ENCODE measurements at regions not wholly inside any gene's neighbourhood (a gene's known extent, or its start where the extent isn't known, plus 50 kb on each side); places are given as distances from the start of the nearest gene placed in this dataset.

GRCh38 chr1:177838907-177839485 lies 130.9 kb downstream of the SEC16B start:
- DNase-seq (ENCODE audit: low spot score), result no peak
- no peaks in the 10 kb centered on the region for H3K36me3 Mint-ChIP-seq
- H3F3A ChIP-seq (ENCODE audit: low read depth), result no peaks in the 10 kb centered on the region

DNA sequence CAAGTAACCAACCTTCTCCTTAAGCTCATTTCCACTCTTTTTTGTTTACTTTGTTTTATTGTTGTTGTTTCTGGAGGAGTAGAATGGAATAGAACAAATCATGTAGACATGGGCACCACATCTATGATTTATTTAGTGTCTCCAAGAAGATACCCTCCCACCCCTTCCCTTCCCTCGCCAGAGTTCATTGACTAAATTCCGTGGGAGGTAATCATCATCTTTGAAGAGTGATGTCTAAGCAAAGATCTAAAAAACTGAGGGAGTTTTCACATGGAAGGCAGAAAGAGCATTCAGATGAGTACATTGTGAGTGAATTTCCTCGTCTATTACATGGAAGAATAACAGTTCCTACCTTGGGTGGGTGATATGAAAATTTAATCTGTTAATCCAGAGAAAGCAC lies 136.2 kb downstream of the SEC16B start:
- H3K27ac Mint-ChIP-seq, result no peak overlapping the region
- Histone ChIP-seq H3K27me3 (no peaks in the 10 kb centered on the region), H3K4me1 (no peaks in the 10 kb centered on the region), H4K20me1 (ENCODE audit: low read depth) (no peaks in the 10 kb centered on the region), H2AFZ (replicated peaks) (no peak overlapping the region), H3K4me2 (no peak overlapping the region), H3K36me3 (no peaks in the 10 kb centered on the region), H3K9me3 (ENCODE audit: low read depth) (no peaks in the 10 kb centered on the region), H3K9ac (no peak overlapping the region), H3K79me2 (ENCODE audit: low read depth) (no peaks in the 10 kb centered on the region), H3F3A (ENCODE audit: low read depth) (no peaks in the 10 kb centered on the region), H3K27ac (no peak overlapping the region), H3K4me3 (no peak overlapping the region)
- no peaks in the 10 kb centered on the region for H3K27me3 Mint-ChIP-seq (ENCODE audit: insufficient read depth, low read depth)
- H3K4me3 Mint-ChIP-seq, result no peak overlapping the region
- H3K36me3 Mint-ChIP-seq, result no peaks in the 10 kb centered on the region
- H3K4me1 Mint-ChIP-seq, result no peaks in the 10 kb centered on the region
- H3K9me3 Mint-ChIP-seq, result peaks cover 11% of the 10 kb centered on the region
- no peak for DNase-seq (ENCODE audit: low spot score)
- TF ChIP-seq EZH2 (IDR thresholded peaks at IDR 0.05) (no peak), CTCF (IDR thresholded peaks at IDR 0.05) (no peak)

More at GRCh38 chr1:177838907-177839485, 130.9 kb downstream of the SEC16B start:
- Mint-ChIP-seq H3K9me3 (no peaks in the 10 kb centered on the region), H3K27ac (no peak overlapping the region), H3K4me3 (no peak overlapping the region), H3K4me1 (no peaks in the 10 kb centered on the region), H3K27me3 (ENCODE audit: insufficient read depth, low read depth) (peaks cover 4% of the 10 kb centered on the region)
- no peak overlapping the region for H3K27ac ChIP-seq
- H3K9me3 ChIP-seq (ENCODE audit: low read depth), result no peaks in the 10 kb centered on the region
- no peaks in the 10 kb centered on the region for H4K20me1 ChIP-seq (ENCODE audit: low read depth)
- H3K4me3 ChIP-seq, result no peak overlapping the region
- H3K4me2 ChIP-seq, result no peak overlapping the region
- TF ChIP-seq CTCF (IDR thresholded peaks at IDR 0.05), result no peak
- no peak for TF ChIP-seq EZH2phosphoT487 (IDR thresholded peaks at IDR 0.05)
- TF ChIP-seq EZH2 (IDR thresholded peaks at IDR 0.05), result no peak
- H3K79me2 ChIP-seq (ENCODE audit: low read depth), result no peaks in the 10 kb centered on the region
- H3K4me1 ChIP-seq, result no peaks in the 10 kb centered on the region
- H3K9ac ChIP-seq, result no peak overlapping the region
- H3K27me3 ChIP-seq, result no peaks in the 10 kb centered on the region
- no peak overlapping the region for H2AFZ ChIP-seq (replicated peaks)
- no peaks in the 10 kb centered on the region for H3K36me3 ChIP-seq

DNA sequence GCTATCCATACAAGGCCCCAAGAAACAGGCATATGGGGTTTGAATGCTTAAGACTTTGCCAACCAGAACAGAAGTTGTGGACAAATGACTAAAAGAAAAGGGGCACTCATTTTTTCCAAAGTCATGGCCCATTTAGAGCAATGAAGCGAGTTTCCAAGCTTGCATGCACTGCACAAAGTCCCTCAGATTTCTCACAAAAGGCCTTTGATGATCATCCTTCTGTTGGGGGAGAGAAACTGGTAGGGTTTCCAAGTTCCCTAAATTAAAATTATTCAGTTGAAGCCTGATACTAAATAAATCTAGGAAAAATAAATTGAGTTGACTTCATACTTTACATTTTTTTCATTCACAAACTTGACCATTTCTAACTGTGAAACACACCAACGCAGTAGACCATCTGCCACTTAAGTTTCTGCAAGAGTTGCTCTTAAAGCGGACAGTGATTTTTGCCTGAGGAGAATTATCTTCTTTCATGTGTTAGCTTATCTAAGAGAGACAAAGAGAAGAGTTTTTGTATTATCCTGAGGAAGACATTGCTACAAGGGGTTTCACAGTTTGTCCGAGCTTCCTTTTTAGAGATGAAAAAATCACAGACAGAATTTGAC lies 139.2 kb downstream of the SEC16B start:
- H3K36me3 Mint-ChIP-seq, result no peaks in the 10 kb centered on the region
- Histone ChIP-seq H3K4me2 (no peak overlapping the region), H3K4me3 (no peak overlapping the region), H2AFZ (replicated peaks) (no peak overlapping the region), H3K4me1 (no peaks in the 10 kb centered on the region), H3F3A (ENCODE audit: low read depth) (no peaks in the 10 kb centered on the region), H3K9me3 (ENCODE audit: low read depth) (no peaks in the 10 kb centered on the region), H4K20me1 (ENCODE audit: low read depth) (no peaks in the 10 kb centered on the region), H3K36me3 (no peaks in the 10 kb centered on the region), H3K27ac (no peak overlapping the region), H3K27me3 (no peaks in the 10 kb centered on the region), H3K79me2 (ENCODE audit: low read depth) (no peaks in the 10 kb centered on the region), H3K9ac (no peak overlapping the region)
- no peak overlapping the region for H3K27ac Mint-ChIP-seq
- H3K4me1 Mint-ChIP-seq, result no peaks in the 10 kb centered on the region
- TF ChIP-seq CTCF (IDR thresholded peaks at IDR 0.05) (no peak), EZH2 (IDR thresholded peaks at IDR 0.05) (no peak), EZH2phosphoT487 (IDR thresholded peaks at IDR 0.05) (no peak)
- H3K27me3 Mint-ChIP-seq (ENCODE audit: insufficient read depth, low read depth), result no peaks in the 10 kb centered on the region
- no peak for DNase-seq (ENCODE audit: low spot score)
- peaks cover 12% of the 10 kb centered on the region for H3K9me3 Mint-ChIP-seq
- H3K4me3 Mint-ChIP-seq, result no peak overlapping the region
